ENCODE measurements at regions not wholly inside any gene's neighbourhood (a gene's known extent, or its start where the extent isn't known, plus 50 kb on each side); places are given as distances from the start of the nearest gene placed in this dataset.
"Not testable (repeated sequence)": the region's sequence is repeated elsewhere in the genome, so short reads cannot be mapped to it uniquely, and the experiment has no call there.

- DNase-seq (ENCODE audit: low read depth in 2 of 2) = no peak
Observed at GRCh38 chr2:236375973-236376476, 111.8 kb upstream of the ASB18 start.

GRCh38 chr2:236376566-236377244 is 112.5 kb upstream of the ASB18 start:
- DNase-seq (ENCODE audit: low read depth in 2 of 2) = no peak

GRCh38 chr2:236380051-236380612 is 115.9 kb upstream of the ASB18 start:
- DNase-seq (ENCODE audit: low read depth in 2 of 2) = no peak

- not testable (repeated sequence) for DNase-seq (ENCODE audit: low read depth in 2 of 2)
Observed at GRCh38 chr2:236381253-236381652, 117.0 kb upstream of the ASB18 start.

- DNase-seq (ENCODE audit: low read depth in 2 of 2) = not testable (repeated sequence)
Observed at GRCh38 chr2:236389284-236390216, 125.3 kb upstream of the ASB18 start.

GRCh38 chr2:236393101-236393500 is 128.9 kb upstream of the ASB18 start:
- no peak for DNase-seq (ENCODE audit: low read depth in 2 of 2)

GRCh38 chr2:236393581-236393980 is 129.4 kb upstream of the ASB18 start:
- DNase-seq (ENCODE audit: low read depth in 2 of 2) = no peak

GRCh38 chr2:236394571-236394970 is 130.4 kb upstream of the ASB18 start:
- no peak for DNase-seq (ENCODE audit: low read depth in 2 of 2)

GRCh38 chr2:236395067-236395466 is 130.9 kb upstream of the ASB18 start:
- DNase-seq (ENCODE audit: low read depth in 2 of 2) = no peak

- no peak for DNase-seq (ENCODE audit: low read depth in 2 of 2)
Observed at GRCh38 chr2:236396818-236397350, 132.7 kb upstream of the ASB18 start.

GRCh38 chr2:236397681-236398080 is 133.5 kb upstream of the ASB18 start:
- DNase-seq (ENCODE audit: low read depth in 2 of 2) = no peak

GRCh38 chr2:236399409-236399808 is 135.2 kb upstream of the ASB18 start:
- DNase-seq (ENCODE audit: low read depth in 2 of 2) = no peak

GRCh38 chr2:236400046-236400574 is 135.9 kb upstream of the ASB18 start:
- DNase-seq (ENCODE audit: low read depth in 2 of 2) = no peak

- DNase-seq (ENCODE audit: low read depth in 2 of 2) = no peak
Observed at GRCh38 chr2:236400594-236401360, 136.6 kb upstream of the ASB18 start.

GRCh38 chr2:236402033-236402790 is 138.0 kb upstream of the ASB18 start:
- no peak for DNase-seq (ENCODE audit: low read depth in 2 of 2)

GRCh38 chr2:236403125-236403524 is 138.9 kb upstream of the ASB18 start:
- no peak for DNase-seq (ENCODE audit: low read depth in 2 of 2)

GRCh38 chr2:236403811-236404210 is 139.6 kb upstream of the ASB18 start:
- DNase-seq (ENCODE audit: low read depth in 2 of 2) = no peak

GRCh38 chr2:236404346-236404745 is 140.1 kb upstream of the ASB18 start:
- DNase-seq (ENCODE audit: low read depth in 2 of 2) = no peak

- no peak for DNase-seq (ENCODE audit: low read depth in 2 of 2)
Observed at GRCh38 chr2:236405357-236405756, 141.2 kb upstream of the ASB18 start.

GRCh38 chr2:236408090-236408489 is 143.9 kb upstream of the ASB18 start:
- no peak for DNase-seq (ENCODE audit: low read depth in 2 of 2)
